ENCODE measurements at regions not wholly inside any gene's neighbourhood (a gene's known extent, or its start where the extent isn't known, plus 50 kb on each side); places are given as distances from the start of the nearest gene placed in this dataset.
A peak's percentile ranks its signal among the peaks of the same experiment; 100 is the strongest.

DNA sequence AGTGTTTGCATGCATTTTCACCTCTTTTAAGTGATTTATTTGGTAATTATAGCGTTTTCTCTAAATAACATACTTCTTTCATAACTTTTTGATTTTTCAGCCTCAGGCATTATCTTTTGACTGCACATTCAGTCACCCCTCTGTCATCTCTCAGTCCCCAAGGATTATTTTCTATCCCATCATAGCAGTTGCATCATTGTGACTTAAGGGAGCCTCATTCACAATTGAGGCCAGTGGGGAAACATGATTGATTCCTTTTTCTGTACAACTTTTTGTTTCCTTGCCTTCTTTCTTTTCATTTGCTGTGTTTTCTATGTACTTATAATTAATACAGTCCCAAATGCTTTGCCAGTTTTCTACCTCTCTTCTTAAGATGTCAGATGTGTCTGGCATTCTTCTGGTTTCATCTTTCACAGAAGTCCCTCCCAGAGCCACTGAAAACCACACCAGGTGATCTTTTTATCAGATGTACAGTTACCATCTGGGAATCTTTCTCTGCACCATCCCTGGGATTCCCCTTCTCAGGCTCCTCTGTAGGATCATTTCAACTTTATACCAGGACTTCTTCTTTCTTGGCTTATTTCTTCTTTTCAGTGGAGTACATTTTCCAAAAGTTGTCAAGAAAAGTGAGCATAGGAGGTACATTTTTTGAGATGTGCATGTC lies 151.4 kb downstream of the RAP2B start:
- no peak overlapping the region for H3K27ac ChIP-seq
- no peaks in the 10 kb centered on the region for H3K36me3 ChIP-seq (replicated peaks; ENCODE audit: insufficient read depth, low read depth)
- peaks cover 4% of the 10 kb centered on the region for H3K4me1 ChIP-seq (ENCODE audit: insufficient read depth)
- no peak overlapping the region for H3K4me3 ChIP-seq
- TF ChIP-seq EZH2phosphoT487 (IDR thresholded peaks at IDR 0.05; ENCODE audit: low read depth, severe bottlenecking, unreplicated experiment) (no peak), EZH2 (IDR thresholded peaks at IDR 0.05; ENCODE audit: borderline replicate concordance) (no peak)
- TF ChIP-seq, protein P1, sequence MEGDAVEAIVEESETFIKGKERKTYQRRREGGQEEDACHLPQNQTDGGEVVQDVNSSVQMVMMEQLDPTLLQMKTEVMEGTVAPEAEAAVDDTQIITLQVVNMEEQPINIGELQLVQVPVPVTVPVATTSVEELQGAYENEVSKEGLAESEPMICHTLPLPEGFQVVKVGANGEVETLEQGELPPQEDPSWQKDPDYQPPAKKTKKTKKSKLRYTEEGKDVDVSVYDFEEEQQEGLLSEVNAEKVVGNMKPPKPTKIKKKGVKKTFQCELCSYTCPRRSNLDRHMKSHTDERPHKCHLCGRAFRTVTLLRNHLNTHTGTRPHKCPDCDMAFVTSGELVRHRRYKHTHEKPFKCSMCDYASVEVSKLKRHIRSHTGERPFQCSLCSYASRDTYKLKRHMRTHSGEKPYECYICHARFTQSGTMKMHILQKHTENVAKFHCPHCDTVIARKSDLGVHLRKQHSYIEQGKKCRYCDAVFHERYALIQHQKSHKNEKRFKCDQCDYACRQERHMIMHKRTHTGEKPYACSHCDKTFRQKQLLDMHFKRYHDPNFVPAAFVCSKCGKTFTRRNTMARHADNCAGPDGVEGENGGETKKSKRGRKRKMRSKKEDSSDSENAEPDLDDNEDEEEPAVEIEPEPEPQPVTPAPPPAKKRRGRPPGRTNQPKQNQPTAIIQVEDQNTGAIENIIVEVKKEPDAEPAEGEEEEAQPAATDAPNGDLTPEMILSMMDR (IDR thresholded peaks at IDR 0.05; ENCODE audit: poor library complexity), result no peak
- H3K79me2 ChIP-seq, result no peaks in the 10 kb centered on the region
- H3K4me2 ChIP-seq, result no peak overlapping the region
- no peaks in the 10 kb centered on the region for H3K9me3 ChIP-seq (ENCODE audit: low read depth)
- WGBS (ENCODE audit: low lambda C conversion rate, missing lambda C conversion rate), result 68% methylated on average over 1 of the region's 1 CpG
- no peaks in the 10 kb centered on the region for H4K20me1 ChIP-seq (ENCODE audit: insufficient read depth, poor library complexity, severe bottlenecking)
- no peaks in the 10 kb centered on the region for H3K27me3 ChIP-seq
- no peaks in the 10 kb centered on the region for H3K9me2 ChIP-seq (replicated peaks; ENCODE audit: insufficient read depth)
- H2AFZ ChIP-seq, result no peak overlapping the region
- no peak for DNase-seq (ENCODE audit: low spot score)

DNA sequence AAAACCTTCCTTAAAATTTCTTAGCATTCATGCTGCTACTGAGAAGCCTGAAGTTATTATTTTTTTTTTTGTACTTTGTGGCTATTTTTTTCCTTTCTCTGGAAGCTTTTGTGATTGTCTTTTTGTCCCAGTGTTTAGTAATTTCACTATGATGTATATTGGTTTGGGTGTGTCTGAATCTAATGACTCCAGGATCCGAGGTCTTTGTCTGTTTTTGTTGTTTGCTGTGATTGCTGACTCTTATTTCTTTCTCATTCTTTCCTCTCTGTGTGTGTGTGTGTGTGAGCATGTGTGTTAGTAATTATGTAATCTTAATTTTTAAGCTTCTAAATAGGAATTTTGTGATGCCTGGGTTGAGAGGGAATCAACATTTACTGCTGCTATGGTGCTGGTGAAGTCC lies 152.0 kb downstream of the RAP2B start:
- Histone ChIP-seq H3K4me1 (ENCODE audit: insufficient read depth) (peaks cover 4% of the 10 kb centered on the region), H3K4me3 (no peak overlapping the region), H4K20me1 (ENCODE audit: insufficient read depth, poor library complexity, severe bottlenecking) (no peaks in the 10 kb centered on the region), H3K9me2 (replicated peaks; ENCODE audit: insufficient read depth) (no peaks in the 10 kb centered on the region), H3K4me2 (no peak overlapping the region), H3K79me2 (no peaks in the 10 kb centered on the region), H3K27me3 (no peaks in the 10 kb centered on the region), H2AFZ (no peak overlapping the region), H3K36me3 (replicated peaks; ENCODE audit: insufficient read depth, low read depth) (no peaks in the 10 kb centered on the region), H3K9me3 (ENCODE audit: low read depth) (no peaks in the 10 kb centered on the region), H3K27ac (no peak overlapping the region)
- TF ChIP-seq, protein P1 (IDR thresholded peaks at IDR 0.05; ENCODE audit: poor library complexity), result no peak
- no peak for TF ChIP-seq EZH2phosphoT487 (IDR thresholded peaks at IDR 0.05; ENCODE audit: low read depth, severe bottlenecking, unreplicated experiment)
- no peak for TF ChIP-seq EZH2 (IDR thresholded peaks at IDR 0.05; ENCODE audit: borderline replicate concordance)
- WGBS (ENCODE audit: low lambda C conversion rate, missing lambda C conversion rate), result 52% methylated on average over 1 of the region's 1 CpG
- no peak for DNase-seq (ENCODE audit: low spot score)

DNA sequence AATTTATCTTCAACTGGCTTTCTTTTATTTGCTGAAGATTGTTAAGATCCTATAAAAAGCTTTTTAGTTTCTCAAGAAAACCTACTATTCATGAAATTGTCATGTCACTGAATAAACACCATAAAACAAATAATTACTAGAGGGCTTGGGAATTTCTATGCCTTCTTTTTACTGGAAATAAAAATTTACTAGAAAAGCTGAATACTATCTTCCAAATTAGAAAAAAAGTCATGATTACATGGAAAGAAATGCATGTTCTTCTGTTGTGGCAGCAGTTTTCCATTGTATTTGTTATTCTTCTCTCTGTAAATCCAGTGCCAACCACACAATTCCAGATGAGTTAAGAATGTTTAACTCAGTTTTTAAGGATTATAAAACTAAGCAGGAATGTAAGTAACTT lies 153.8 kb downstream of the RAP2B start:
- TF ChIP-seq EZH2 (IDR thresholded peaks at IDR 0.05; ENCODE audit: borderline replicate concordance) (no peak), EZH2phosphoT487 (IDR thresholded peaks at IDR 0.05; ENCODE audit: low read depth, severe bottlenecking, unreplicated experiment) (no peak)
- TF ChIP-seq, protein P1 (IDR thresholded peaks at IDR 0.05; ENCODE audit: poor library complexity), result no peak
- H4K20me1 ChIP-seq (ENCODE audit: insufficient read depth, poor library complexity, severe bottlenecking), result no peaks in the 10 kb centered on the region
- H3K4me3 ChIP-seq, result no peak overlapping the region
- peak overlapping the region; percentile 41 for H3K27ac ChIP-seq
- DNase-seq (ENCODE audit: low spot score), result no peak
- H3K9me3 ChIP-seq (ENCODE audit: low read depth), result no peaks in the 10 kb centered on the region
- no peak overlapping the region for H2AFZ ChIP-seq
- no peak overlapping the region for H3K4me2 ChIP-seq
- no peaks in the 10 kb centered on the region for H3K36me3 ChIP-seq (replicated peaks; ENCODE audit: insufficient read depth, low read depth)
- H3K4me1 ChIP-seq (ENCODE audit: insufficient read depth), result peaks cover 4% of the 10 kb centered on the region
- H3K9me2 ChIP-seq (replicated peaks; ENCODE audit: insufficient read depth), result no peaks in the 10 kb centered on the region
- no peaks in the 10 kb centered on the region for H3K79me2 ChIP-seq
- no peaks in the 10 kb centered on the region for H3K27me3 ChIP-seq
